DMS153 treated with DMSO at 0.1 percent for 48 hours (cell line): ENCODE measurements at regions not wholly inside any gene's neighbourhood (a gene's known extent, or its start where the extent isn't known, plus 50 kb on each side); places are given as distances from the start of the nearest gene placed in this dataset.

Experiments used
- DNase-seq: peaks from one replicate; lab custom pipeline; 2025; ENCODE audit not compliant: unreplicated experiment; lab: John Stamatoyannopoulos, UW

GRCh38 chr5:106923409-106923808 lies 747.3 kb downstream of the EFNA5 start:
- no peak for DNase-seq

GRCh38 chr5:106921567-106921966 lies 749.2 kb downstream of the EFNA5 start:
- no peak for DNase-seq

GRCh38 chr5:106910486-106910885 lies 760.3 kb downstream of the EFNA5 start:
- no peak for DNase-seq

- DNase-seq = no peak
Observed at GRCh38 chr5:106909716-106910115, 761.0 kb downstream of the EFNA5 start.

- DNase-seq = no peak
Observed at GRCh38 chr5:106907979-106908378, 762.8 kb downstream of the EFNA5 start.

- DNase-seq = no peak
Observed at GRCh38 chr5:106906199-106906598, 764.5 kb downstream of the EFNA5 start.

- DNase-seq = no peak
Observed at GRCh38 chr5:106894964-106895363, 775.8 kb downstream of the EFNA5 start.

GRCh38 chr5:106882035-106882434 lies 788.7 kb downstream of the EFNA5 start:
- DNase-seq = no peak

- no peak for DNase-seq
Observed at GRCh38 chr5:106880656-106881055, 790.1 kb downstream of the EFNA5 start.

- DNase-seq = no peak
Observed at GRCh38 chr5:106877881-106878280, 792.9 kb downstream of the EFNA5 start.

- DNase-seq = no peak
Observed at GRCh38 chr5:106876665-106877194, 794.0 kb downstream of the EFNA5 start.

GRCh38 chr5:106876298-106876622 lies 794.5 kb downstream of the EFNA5 start:
- no peak for DNase-seq

- no peak for DNase-seq
Observed at GRCh38 chr5:106875591-106876297, 795.0 kb downstream of the EFNA5 start.

GRCh38 chr5:106874974-106875373 lies 795.8 kb downstream of the EFNA5 start:
- DNase-seq = no peak

GRCh38 chr5:106874531-106874930 lies 796.2 kb downstream of the EFNA5 start:
- no peak for DNase-seq

- peak; percentile 39 for DNase-seq
Observed at GRCh38 chr5:106873568-106873967, 797.2 kb downstream of the EFNA5 start.

- DNase-seq = no peak
Observed at GRCh38 chr5:106865279-106865678, 805.5 kb downstream of the EFNA5 start.

GRCh38 chr5:106862450-106863193 lies 808.1 kb downstream of the EFNA5 start:
- no peak for DNase-seq

- DNase-seq = no peak
Observed at GRCh38 chr5:106860398-106861044, 810.2 kb downstream of the EFNA5 start.

GRCh38 chr5:106858616-106859015 lies 812.1 kb downstream of the EFNA5 start:
- no peak for DNase-seq

- no peak for DNase-seq
Observed at GRCh38 chr5:106854922-106855321, 815.8 kb downstream of the EFNA5 start.

- DNase-seq = no peak
Observed at GRCh38 chr5:106854105-106854687, 816.5 kb downstream of the EFNA5 start.
